Fibroblast of skin of abdomen (primary cell): ENCODE measurements at regions not wholly inside any gene's neighbourhood (a gene's known extent, or its start where the extent isn't known, plus 50 kb on each side); places are given as distances from the start of the nearest gene placed in this dataset.
A peak's percentile ranks its signal among the peaks of the same experiment; 100 is the strongest.
"Not testable (repeated sequence)": the region's sequence is repeated elsewhere in the genome, so short reads cannot be mapped to it uniquely, and the experiment has no call there.

Source experiments
- DNase-seq: peaks from one replicate; pipeline ENCODE4 v3.0.0-alpha.2; 2013

DNA sequence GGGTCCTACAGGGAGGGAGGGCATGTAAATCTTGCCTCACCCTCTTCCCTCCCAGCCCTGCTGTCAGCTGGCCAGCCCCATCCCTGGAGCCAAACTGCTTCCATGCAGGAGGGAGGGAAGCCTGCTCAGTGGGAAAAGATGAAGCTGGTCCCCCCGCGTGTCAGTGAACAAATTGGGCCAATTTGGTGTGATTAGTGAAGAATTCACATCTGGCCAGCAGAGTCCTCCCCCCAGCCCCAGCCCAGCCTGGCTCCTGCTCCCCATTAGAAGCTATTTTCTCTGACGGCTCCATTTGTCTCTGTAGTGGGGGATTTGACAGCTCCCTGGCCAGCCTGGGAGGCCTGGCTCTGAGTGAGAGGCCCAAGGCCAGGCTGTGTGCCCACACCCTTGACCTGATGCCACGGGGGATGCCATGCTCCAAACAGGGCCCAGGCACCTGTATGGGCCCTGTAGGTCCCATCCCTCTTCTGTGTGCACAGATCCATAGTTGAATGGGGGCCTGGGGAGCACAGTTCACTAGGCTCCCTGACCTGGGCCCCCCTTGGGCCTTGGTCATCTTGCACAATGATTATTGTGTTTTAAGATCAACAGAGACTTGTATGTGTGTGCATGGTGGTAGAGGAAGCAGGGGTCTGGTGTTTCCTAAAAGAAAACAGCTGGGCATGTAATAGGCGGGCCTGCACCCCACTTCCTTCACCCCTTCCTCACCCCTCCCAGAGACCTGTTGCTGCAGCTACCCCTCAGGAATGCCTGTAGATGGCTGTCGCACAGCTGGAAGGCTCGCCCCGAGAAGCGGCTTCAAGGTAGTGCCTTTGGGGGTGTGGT, 50.7 kb upstream of the TAC4 start:
- DNase-seq = no peak

DNA sequence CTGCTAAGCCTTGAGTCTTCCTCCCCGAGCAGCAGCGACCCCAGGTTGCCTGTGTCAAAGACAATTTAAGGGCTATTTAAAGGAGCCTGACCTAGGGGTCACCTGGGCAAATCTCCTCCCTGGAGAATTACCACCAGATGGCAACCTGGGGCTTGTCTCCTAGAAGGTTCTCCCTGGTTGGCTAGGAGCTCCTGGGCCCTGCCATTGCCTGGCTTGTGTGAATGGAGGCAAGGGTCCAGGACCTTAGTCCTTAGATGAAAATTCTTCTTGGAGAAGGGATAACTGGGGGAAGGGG, 51.3 kb upstream of the TAC4 start:
- DNase-seq = no peak

DNA sequence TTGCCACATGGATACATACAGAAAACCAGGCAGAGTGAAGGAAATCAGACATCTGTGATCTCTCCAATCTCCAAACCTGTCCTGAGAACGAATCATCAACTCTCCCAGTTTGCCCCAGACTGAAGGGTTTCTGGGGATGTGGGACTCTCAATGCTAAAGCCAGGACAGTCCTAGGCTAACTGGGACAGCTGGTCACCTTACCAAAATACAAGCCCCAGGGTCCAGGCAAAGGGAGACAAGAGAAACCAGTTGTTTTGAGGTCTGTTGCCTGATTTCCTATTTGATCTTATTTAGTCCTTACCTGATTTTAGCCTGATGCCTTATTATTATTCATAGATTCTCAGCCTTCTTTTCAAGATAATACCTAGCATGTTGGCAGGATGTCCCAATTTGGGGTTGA, 51.7 kb upstream of the TAC4 start:
- no peak for DNase-seq

DNA sequence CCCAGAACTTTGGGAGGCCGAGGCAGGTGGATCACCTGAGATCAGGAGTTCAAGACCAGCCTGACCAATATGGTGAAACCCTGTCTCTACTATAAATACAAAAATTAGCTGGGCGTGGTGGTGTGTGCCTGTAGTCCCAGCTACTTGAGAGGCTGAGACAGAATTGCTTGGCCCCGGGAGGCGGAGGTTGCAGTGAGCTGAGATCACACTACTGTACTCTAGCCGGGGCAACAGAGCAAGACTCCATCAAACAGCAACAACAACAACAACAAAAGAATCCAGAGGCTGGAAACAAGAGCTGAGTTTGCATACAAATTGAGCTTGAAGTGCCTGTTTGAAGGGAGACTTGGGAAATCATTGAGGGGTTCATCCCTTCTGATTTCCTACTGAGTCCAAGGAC, 52.9 kb upstream of the TAC4 start:
- not testable (repeated sequence) for DNase-seq

- no peak for DNase-seq
These were observed 53.8 kb upstream of the TAC4 start for GRCh38 chr17:49901460-49902331.

GRCh38 chr17:49903523-49903922, 55.7 kb upstream of the TAC4 start:
- no peak for DNase-seq

DNA sequence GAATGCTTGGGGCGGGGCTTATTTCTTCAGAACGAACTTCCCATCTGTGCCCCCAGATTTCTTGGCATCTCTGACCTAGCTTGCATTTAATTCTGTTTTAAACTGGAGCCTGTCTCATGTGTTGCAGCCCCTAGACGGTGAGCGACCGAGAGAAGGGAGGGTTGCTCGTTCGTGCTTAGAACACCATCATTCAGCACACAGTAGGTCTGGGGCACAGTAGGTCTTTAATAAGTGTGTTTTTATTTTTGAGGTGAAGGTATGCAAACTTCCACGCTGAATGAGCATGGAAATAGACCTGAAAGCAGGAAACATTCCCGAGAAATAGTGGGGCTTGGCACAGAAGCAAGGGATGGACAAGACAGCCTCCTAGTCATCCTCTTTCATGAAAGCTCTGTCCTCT, 57.0 kb upstream of the TAC4 start:
- DNase-seq = no peak

GRCh38 chr17:49906531-49907136, 58.8 kb upstream of the TAC4 start:
- DNase-seq = no peak

GRCh38 chr17:49907279-49907678, 59.4 kb upstream of the TAC4 start:
- DNase-seq = no peak

DNA sequence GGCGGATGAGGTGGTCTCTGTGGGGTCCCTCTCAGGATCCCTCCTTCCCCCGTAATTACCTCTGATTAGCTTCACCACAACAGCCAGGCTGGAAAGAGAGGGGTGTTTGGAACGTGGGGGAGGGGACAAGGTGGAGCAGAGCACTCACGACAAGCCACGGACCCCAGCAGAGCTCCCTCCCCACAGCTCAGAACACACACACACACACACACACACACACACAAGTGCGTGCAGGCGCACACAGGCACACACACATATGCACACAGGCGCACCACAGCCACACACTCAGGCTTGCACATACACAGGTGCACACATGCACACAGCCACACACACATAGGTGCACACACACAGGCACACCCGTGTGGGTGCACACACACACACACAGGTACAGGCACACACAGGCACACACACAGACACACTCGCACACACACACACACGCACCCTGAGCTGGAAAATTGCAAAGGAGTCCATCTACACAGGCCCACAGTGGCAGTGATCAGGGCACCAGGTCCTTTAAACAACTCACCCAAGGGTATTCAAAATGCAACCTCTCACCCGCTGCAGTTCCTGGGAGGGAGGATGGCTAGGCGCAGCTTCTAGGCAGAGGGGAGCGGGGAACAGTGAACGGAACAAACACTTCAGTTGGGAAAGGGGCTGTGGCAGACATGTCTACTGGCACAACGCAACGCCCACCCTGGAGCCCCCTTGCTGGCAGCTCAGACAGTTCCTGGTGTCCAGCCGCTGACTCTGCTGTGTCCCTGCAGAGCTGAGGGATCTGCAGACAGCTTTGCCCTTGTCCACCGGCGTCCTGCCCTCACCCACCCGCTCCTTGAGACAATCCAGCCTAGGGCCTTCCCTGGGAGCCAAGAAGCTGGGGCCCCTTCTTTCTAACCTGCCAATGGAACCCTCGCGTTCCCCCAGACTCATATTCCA, 59.9 kb upstream of the DLX4 start:
- no peak for DNase-seq

DNA sequence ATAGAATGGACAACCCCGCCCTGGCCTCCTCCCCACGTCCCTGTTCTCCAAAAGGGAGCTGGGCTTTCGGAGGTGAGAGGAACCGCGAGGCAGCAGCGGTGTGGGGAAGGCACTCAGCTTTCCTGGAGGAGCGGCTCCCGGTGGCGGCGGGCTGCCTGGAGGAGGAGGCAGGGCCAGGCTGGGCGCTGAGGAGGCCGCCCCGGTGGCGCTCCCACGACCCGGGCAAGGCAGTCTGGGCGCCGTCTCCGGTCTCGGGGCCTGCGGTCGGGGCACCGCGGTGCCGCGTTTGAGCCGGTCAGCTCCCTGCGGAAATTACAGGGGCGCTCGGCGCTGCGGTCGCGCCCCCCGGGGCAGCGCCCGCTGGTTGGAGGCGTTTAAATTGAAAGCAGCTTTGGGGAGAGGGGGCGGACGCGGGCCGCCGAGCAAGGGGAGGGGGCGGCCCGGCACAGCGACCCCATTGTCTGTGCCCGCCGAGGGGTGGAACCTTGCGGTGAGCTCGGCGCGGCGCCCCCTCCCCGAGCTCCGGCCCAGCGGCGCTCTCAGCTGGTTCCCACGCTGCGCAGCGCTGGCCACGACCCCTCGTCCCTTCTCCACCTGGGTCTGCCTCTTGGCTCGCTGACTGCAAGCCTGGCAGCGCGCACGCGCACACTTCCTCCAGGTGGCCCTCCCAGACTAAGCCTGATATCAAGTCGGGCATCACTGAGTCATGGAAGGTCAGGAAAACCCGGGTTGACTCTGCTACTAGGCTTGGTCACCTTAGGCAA, 58.7 kb upstream of the DLX4 start:
- DNase-seq = no peak

- no peak for DNase-seq
These were observed 58.2 kb upstream of the DLX4 start for GRCh38 chr17:49910858-49911204.

GRCh38 chr17:49911719-49912118, 57.3 kb upstream of the DLX4 start:
- DNase-seq = no peak

DNA sequence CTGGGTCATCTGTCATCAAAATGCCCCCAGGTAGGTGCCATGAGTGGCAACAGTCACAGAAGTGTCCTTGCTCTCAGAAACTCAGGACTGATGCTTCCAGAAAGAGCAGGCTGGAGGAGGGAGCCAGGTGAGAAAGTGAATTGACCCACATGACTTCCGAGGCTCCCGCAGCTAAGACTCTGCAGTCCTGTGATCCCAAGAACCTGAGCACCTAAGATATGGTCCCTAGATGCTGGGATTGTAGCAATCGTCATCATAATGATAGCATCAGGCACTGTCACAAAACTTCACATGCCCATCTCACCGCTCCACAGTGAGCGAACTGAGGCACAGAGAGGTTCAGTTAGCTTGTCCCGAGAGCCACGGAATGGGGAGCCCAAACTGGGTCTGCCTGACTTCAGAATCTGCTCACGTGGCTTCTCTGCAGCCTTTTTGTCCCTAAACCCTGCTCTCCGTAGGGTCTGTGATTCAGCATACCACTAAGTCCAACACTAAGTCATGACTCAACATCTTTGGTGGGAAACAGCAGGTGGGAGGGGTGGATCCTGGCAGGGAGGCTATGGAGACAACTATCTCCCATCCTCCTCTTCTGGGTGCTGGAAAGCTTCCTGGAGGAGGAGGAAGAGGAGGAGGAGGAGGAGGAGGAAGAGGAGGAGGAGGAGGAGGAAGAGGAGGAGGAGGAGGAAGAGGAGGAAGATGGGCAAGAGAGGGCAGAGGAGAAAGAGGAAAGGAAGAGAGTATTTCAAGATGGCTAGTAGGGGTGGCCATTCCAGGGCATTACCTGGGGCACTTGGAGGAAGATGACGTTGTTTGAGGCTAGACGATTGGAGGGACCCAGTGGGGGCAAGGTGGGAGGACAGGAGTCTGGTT, 55.5 kb upstream of the DLX4 start:
- peak; percentile 50 for DNase-seq

DNA sequence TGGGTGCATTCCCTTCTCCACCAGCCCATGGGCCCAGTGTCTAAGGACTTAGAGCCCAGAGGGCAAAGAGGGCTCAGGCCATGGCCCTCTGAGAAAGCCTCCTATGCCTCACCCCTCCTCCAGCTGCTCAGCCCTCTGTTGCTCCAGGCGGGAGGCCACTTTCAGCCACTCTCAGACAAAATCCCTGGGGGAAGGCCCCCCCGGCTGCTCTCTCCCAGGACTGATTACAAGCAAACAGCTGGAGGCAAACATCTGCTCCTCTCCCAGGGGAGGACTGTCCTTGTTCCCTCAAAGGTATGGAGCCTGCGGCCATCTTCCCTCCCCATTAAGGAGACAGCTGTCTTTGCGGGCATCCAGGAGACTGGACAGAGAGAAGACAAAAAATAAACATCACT, 54.9 kb upstream of the DLX4 start:
- DNase-seq = no peak

GRCh38 chr17:49914664-49915063, 54.3 kb upstream of the DLX4 start:
- no peak for DNase-seq

DNA sequence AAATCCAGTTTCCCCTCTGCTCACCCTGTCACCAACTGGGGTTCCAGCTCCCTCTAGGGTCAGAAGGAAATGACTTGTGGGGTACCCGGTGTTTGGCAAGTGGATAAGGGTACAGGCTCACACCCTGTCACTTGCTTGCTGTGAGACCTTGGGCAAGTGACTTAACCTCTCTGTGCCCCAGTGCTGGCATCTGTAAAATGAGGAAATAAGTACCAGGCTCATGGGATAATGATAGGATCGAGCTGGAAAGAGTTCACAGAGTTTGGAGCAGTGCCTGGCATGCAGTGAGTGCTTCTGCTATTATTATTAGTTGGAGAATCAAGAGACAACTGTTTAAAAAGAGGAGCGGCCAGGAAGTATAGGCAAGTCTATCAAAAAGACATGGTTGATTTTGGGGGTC, 53.7 kb upstream of the DLX4 start:
- DNase-seq = no peak

DNA sequence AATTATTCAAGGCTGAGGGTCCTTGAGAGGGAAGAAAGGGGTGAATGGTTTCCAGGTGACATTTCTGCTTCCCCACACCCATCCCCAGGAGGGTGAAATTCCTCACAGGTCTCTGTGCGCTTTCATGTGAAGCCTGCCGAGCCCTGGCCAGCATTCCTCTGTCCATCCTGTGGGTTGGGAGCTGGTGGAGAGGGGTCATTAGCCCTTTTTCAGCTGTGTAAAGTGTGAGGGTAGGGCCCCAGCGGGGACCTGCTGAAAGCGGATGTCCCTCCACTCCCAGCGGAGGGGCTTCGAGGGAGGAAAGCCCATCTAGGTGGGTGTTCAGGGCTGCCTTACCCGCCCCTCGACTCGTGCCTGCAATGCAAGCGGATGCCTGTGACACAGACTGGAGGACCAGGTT, 53.3 kb upstream of the DLX4 start:
- DNase-seq = no peak

DNA sequence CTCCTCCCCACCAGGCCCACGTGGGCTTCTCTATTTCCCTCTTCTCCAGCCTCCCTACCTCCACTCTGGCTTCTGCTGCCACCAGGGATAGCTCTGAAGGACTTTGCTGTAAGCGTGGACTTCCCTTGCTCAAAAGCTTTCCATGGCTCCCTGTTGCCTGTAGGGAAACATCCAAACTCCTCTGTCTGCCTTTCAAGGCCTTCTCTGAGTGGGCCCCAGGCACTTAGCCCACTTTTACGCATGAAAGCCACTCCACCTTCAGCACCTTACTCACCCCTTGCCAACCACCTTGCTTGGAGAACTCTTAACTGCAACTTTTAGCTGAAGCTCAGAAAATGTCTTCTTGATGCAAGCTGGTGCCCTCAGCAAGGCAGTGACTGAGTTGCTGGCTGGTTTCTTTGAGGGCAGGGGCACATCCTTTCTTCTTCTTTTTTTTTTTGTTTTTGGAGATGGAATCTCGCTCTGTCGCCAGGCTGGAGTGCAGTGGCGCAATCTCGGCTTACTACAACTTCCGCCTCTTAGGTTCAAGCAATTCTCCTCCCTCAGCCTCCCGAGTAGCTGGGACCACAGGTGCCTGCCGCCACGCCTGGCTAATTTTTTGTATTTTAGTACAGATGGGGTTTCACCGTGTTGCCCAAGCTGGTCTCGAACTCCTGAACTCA, 52.0 kb upstream of the DLX4 start:
- no peak for DNase-seq

GRCh38 chr17:49918591-49918990, 50.4 kb upstream of the DLX4 start:
- DNase-seq = no peak
